ENCODE measurements at regions not wholly inside any gene's neighbourhood (a gene's known extent, or its start where the extent isn't known, plus 50 kb on each side); places are given as distances from the start of the nearest gene placed in this dataset.

DNA sequence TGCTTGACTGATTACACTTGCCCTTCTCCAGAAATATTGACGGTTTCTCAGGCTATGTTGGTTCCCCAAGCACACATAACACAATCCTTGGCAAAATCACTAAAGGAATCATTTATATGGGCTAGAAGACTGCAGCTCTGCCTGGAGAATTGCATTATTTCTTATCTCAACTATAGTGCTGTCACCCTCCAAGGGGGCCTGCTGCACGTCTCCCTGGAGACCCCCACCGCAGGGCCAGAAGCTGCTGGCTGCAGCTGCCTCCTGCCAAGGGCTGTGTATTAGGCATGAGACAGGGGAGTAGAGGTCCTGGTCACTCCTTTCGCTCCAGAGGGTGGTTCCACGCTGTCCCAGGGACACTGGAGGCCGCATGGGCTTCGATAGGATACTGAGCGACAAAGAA, 76.6 kb downstream of the LRRC30 start:
- H3K36me3 ChIP-seq: no peaks in the 10 kb centered on the region
- no peak overlapping the region for H3K27ac ChIP-seq
- H3K4me1 ChIP-seq: no peaks in the 10 kb centered on the region
- TF ChIP-seq, protein P1, sequence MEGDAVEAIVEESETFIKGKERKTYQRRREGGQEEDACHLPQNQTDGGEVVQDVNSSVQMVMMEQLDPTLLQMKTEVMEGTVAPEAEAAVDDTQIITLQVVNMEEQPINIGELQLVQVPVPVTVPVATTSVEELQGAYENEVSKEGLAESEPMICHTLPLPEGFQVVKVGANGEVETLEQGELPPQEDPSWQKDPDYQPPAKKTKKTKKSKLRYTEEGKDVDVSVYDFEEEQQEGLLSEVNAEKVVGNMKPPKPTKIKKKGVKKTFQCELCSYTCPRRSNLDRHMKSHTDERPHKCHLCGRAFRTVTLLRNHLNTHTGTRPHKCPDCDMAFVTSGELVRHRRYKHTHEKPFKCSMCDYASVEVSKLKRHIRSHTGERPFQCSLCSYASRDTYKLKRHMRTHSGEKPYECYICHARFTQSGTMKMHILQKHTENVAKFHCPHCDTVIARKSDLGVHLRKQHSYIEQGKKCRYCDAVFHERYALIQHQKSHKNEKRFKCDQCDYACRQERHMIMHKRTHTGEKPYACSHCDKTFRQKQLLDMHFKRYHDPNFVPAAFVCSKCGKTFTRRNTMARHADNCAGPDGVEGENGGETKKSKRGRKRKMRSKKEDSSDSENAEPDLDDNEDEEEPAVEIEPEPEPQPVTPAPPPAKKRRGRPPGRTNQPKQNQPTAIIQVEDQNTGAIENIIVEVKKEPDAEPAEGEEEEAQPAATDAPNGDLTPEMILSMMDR (IDR thresholded peaks at IDR 0.05): no peak
- intact Hi-C loops (cut with DNase I): no loop called here
- DNase-seq (no peak), ATAC-seq (no peak), FAIRE-seq (no peak)
- no peaks in the 10 kb centered on the region for H3K9me3 ChIP-seq
- H3K4me3 ChIP-seq: no peak overlapping the region
- no peaks in the 10 kb centered on the region for H3K27me3 ChIP-seq
- 78 to 81% methylated on average over 8 of the region's 8 CpGs for WGBS, 2 donors

DNA sequence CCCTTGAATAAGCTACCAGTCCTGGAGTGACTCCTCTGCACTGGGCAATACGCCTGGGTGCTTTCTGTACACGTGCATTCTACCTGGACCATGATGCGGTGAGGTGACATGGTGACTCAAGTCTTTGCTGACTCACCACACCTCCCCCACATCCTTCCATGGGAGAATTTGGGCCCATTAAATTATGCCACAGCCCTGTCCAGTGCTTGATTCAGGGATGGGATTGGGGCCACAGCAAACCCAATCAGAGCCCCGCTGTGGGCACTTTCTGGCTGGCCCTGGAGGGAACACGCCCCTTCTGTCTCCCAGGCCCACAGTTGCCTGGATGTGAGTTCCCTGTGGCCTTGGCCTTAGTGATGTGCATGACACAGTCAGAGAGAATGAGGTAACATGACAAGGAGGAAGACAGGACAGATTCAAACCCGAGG, 86.9 kb downstream of the LRRC30 start:
- WGBS, 2 donors: 77 to 78% methylated on average over 6 of the region's 6 CpGs
- H3K9me3 ChIP-seq: no peaks in the 10 kb centered on the region
- H3K4me3 ChIP-seq: no peak overlapping the region
- no peaks in the 10 kb centered on the region for H3K27me3 ChIP-seq
- FAIRE-seq (no peak), DNase-seq (no peak), ATAC-seq (no peak)
- intact Hi-C loops (cut with DNase I): no loop called here
- H3K4me1 ChIP-seq: no peaks in the 10 kb centered on the region
- H3K36me3 ChIP-seq: no peaks in the 10 kb centered on the region
- no peak overlapping the region for H3K27ac ChIP-seq
- TF ChIP-seq, protein P1 (IDR thresholded peaks at IDR 0.05): no peak

DNA sequence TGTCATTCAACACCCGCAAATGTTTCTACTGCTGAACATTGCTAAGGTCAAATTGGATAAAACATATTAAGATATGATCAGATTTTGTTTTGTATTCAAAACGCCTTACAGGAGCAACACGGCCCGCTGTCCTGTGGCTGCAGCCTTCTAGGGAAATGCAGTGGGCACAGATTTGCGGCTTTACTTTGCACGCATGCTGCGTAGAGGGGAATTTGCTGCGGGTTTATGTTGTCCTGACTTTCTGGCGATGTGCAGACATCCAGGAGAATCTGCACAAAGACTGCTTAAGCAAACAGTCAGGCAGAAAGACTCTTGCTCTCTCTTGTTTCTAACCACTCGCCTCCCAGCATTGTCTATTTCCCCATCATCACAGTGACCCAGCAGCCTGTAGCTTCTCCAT, 88.3 kb downstream of the LRRC30 start:
- WGBS, 2 donors: 57 to 59% methylated on average over 10 of the region's 10 CpGs
- DNase-seq: no peak
- no peak overlapping the region for H3K27ac ChIP-seq
- no peaks in the 10 kb centered on the region for H3K4me1 ChIP-seq
- intact Hi-C loops (cut with DNase I): no loop called here
- FAIRE-seq: no peak
- H3K9me3 ChIP-seq: no peaks in the 10 kb centered on the region
- ATAC-seq: no peak
- no peaks in the 10 kb centered on the region for H3K27me3 ChIP-seq
- H3K36me3 ChIP-seq: no peaks in the 10 kb centered on the region
- TF ChIP-seq, protein P1 (IDR thresholded peaks at IDR 0.05): no peak
- H3K4me3 ChIP-seq: no peak overlapping the region

DNA sequence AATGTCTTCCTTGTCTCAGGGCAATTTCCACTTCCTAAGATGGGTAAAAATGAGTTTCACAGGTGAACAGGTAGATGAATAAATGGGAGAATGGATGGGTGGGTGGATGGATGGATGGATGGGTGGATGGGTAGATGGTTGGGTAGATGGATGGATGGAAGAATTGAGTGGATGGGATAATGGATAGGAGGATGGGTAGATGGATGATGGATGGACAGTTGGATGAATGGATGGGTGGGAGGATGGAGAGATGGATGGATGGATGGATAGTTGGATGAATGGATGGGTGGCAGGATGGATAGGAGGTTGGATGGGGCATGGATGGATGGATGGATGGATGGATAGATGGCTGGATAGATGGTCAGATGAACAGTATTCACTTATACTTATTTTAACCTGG, 90.9 kb downstream of the LRRC30 start:
- H3K36me3 ChIP-seq: no peaks in the 10 kb centered on the region
- H3K9me3 ChIP-seq: no peaks in the 10 kb centered on the region
- TF ChIP-seq, protein P1 (IDR thresholded peaks at IDR 0.05): no peak
- no peaks in the 10 kb centered on the region for H3K4me1 ChIP-seq
- intact Hi-C loops (cut with DNase I): no loop called here
- no peak for FAIRE-seq
- no peak for DNase-seq
- H3K4me3 ChIP-seq: no peak overlapping the region
- H3K27ac ChIP-seq: no peak overlapping the region
- ATAC-seq: no peak
- H3K27me3 ChIP-seq: no peaks in the 10 kb centered on the region

DNA sequence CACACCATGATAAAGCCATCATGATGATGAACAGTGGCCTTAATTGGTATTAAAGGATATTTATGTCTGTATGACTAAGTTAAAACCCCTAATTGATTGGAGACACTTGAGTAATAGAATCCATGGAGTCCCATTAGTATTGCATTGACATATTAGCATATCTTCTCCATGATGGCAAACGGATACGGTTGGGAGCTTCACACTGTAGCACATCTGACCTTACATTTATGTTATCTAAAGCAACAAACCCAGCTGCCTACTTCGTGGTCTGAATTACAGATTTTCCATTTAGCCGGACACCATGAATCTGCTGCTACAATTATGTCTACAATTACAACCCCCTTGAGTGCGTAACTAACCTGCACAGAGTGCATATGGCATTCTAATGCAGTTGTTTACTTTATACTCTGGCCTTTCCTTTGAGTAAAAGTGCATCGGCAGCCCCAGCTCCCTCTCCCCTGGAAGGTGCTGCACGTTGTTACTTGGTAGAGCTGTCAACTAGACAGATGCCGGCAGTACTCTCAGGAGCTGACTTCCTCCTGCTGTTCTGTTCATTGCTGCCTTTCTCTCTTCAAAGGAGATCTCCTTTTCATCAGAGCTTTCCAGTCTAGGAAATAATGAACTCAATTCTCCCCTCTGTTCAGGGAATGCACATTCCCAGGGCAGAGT, 92.1 kb downstream of the LRRC30 start:
- TF ChIP-seq, protein P1 (IDR thresholded peaks at IDR 0.05): no peak
- Histone ChIP-seq H3K27ac (no peak overlapping the region), H3K4me3 (no peak overlapping the region), H3K9me3 (no peaks in the 10 kb centered on the region), H3K27me3 (no peaks in the 10 kb centered on the region), H3K36me3 (no peaks in the 10 kb centered on the region), H3K4me1 (no peaks in the 10 kb centered on the region)
- intact Hi-C loops (cut with DNase I): no loop called here
- 36 to 45% methylated on average over 8 of the region's 8 CpGs for WGBS, 2 donors
- ATAC-seq: no peak
- no peak for DNase-seq
- FAIRE-seq: no peak
